ENCODE measurements at regions not wholly inside any gene's neighbourhood (a gene's known extent, or its start where the extent isn't known, plus 50 kb on each side); places are given as distances from the start of the nearest gene placed in this dataset.

DNA sequence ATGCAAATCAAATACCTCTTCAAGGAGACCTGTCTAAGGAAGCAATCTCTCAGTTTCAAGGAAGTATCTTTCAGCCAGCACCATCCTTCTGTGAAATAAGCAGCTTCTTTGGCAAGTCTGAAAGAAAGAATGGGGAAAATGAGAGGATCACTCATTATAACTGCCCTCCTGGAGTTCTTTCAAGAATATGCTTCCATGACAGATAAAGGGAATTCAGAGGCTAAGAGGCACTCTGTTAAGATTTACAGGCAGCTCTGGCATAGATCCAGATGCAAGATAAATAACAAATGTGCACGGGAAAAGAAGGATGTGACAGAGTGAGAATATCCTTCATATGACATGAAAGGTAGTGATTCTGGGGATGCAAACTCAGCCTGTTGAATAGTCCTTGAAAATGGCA is 348.2 kb upstream of the CCNG1 start:
- Histone ChIP-seq H3K36me3 (ENCODE audit: insufficient read depth, low read length) (no peaks in the 10 kb centered on the region), H4K20me1 (ENCODE audit: insufficient read depth, low read length) (no peaks in the 10 kb centered on the region), H3K79me2 (ENCODE audit: insufficient read depth, low read length) (no peaks in the 10 kb centered on the region), H3K27me3 (ENCODE audit: insufficient read depth, low read length, poor library complexity) (no peaks in the 10 kb centered on the region), H3K4me1 (ENCODE audit: insufficient read depth, low read length) (no peaks in the 10 kb centered on the region), H3K4me2 (ENCODE audit: insufficient read depth, low read length) (no peak overlapping the region), H3K9me3 (ENCODE audit: insufficient read depth, low read length, severe bottlenecking) (no peaks in the 10 kb centered on the region), H3K9ac (ENCODE audit: low read depth, low read length) (no peak overlapping the region), H3K4me3 (ENCODE audit: low read depth in 1 of 2, low read length in 2 of 2) (no peak overlapping the region), H2AFZ (ENCODE audit: low read depth, low read length) (no peak overlapping the region), H3K27ac (ENCODE audit: low read length) (no peak overlapping the region)
- ATAC-seq (ENCODE audit: insufficient read depth, low read depth) (no peak), DNase-seq (no peak)
- no peak for TF ChIP-seq EZH2 (IDR thresholded peaks at IDR 0.05; ENCODE audit: borderline replicate concordance, low read depth, low read length, severe bottlenecking)

DNA sequence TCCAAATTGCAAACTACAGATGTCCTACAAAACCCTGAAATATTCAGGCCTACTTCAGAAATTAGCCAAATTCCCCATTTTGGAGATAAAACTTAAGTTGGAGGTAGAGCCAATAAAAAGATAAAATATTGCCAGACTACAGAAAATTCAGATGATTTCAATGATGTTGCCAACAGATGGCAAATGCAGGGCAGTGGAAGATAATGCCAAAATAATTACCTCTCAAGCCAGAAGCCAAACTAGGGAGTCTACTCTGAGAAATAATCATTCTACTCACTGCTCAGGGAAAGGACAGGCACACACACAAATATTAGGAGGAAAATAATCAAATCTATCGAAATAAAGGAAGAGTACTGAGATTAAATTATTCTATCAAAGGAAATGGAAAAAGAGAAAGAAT is 347.5 kb upstream of the CCNG1 start:
- H3K27ac ChIP-seq (ENCODE audit: low read length) = no peak overlapping the region
- H3K4me1 ChIP-seq (ENCODE audit: insufficient read depth, low read length) = no peaks in the 10 kb centered on the region
- H3K36me3 ChIP-seq (ENCODE audit: insufficient read depth, low read length) = no peaks in the 10 kb centered on the region
- no peak overlapping the region for H3K4me2 ChIP-seq (ENCODE audit: insufficient read depth, low read length)
- no peaks in the 10 kb centered on the region for H3K27me3 ChIP-seq (ENCODE audit: insufficient read depth, low read length, poor library complexity)
- no peak for TF ChIP-seq EZH2 (IDR thresholded peaks at IDR 0.05; ENCODE audit: borderline replicate concordance, low read depth, low read length, severe bottlenecking)
- TF ChIP-seq, protein P1, sequence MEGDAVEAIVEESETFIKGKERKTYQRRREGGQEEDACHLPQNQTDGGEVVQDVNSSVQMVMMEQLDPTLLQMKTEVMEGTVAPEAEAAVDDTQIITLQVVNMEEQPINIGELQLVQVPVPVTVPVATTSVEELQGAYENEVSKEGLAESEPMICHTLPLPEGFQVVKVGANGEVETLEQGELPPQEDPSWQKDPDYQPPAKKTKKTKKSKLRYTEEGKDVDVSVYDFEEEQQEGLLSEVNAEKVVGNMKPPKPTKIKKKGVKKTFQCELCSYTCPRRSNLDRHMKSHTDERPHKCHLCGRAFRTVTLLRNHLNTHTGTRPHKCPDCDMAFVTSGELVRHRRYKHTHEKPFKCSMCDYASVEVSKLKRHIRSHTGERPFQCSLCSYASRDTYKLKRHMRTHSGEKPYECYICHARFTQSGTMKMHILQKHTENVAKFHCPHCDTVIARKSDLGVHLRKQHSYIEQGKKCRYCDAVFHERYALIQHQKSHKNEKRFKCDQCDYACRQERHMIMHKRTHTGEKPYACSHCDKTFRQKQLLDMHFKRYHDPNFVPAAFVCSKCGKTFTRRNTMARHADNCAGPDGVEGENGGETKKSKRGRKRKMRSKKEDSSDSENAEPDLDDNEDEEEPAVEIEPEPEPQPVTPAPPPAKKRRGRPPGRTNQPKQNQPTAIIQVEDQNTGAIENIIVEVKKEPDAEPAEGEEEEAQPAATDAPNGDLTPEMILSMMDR (IDR thresholded peaks at IDR 0.05; ENCODE audit: borderline replicate concordance, extremely low read depth, low read length, poor library complexity, severe bottlenecking) = no peak
- H3K79me2 ChIP-seq (ENCODE audit: insufficient read depth, low read length) = no peaks in the 10 kb centered on the region
- no peak for DNase-seq
- no peak overlapping the region for H3K9ac ChIP-seq (ENCODE audit: low read depth, low read length)
- no peak overlapping the region for H3K4me3 ChIP-seq (ENCODE audit: low read depth in 1 of 2, low read length in 2 of 2)
- no peak overlapping the region for H2AFZ ChIP-seq (ENCODE audit: low read depth, low read length)
- no peaks in the 10 kb centered on the region for H4K20me1 ChIP-seq (ENCODE audit: insufficient read depth, low read length)
- no peaks in the 10 kb centered on the region for H3K9me3 ChIP-seq (ENCODE audit: insufficient read depth, low read length, severe bottlenecking)
- ATAC-seq (ENCODE audit: insufficient read depth, low read depth) = no peak

GRCh38 chr5:163094492-163095180 is 342.8 kb upstream of the CCNG1 start:
- H3K79me2 ChIP-seq (ENCODE audit: insufficient read depth, low read length) = no peaks in the 10 kb centered on the region
- H3K27ac ChIP-seq (ENCODE audit: low read length) = no peak overlapping the region
- no peak overlapping the region for H2AFZ ChIP-seq (ENCODE audit: low read depth, low read length)
- no peaks in the 10 kb centered on the region for H3K36me3 ChIP-seq (ENCODE audit: insufficient read depth, low read length)
- H3K4me1 ChIP-seq (ENCODE audit: insufficient read depth, low read length) = no peaks in the 10 kb centered on the region
- H3K9ac ChIP-seq (ENCODE audit: low read depth, low read length) = no peak overlapping the region
- no peaks in the 10 kb centered on the region for H3K9me3 ChIP-seq (ENCODE audit: insufficient read depth, low read length, severe bottlenecking)
- DNase-seq (no peak), ATAC-seq (ENCODE audit: insufficient read depth, low read depth) (0 out of 3 replicates have a peak, but pooled peaks have one; percentile 31)
- H4K20me1 ChIP-seq (ENCODE audit: insufficient read depth, low read length) = no peaks in the 10 kb centered on the region
- H3K4me2 ChIP-seq (ENCODE audit: insufficient read depth, low read length) = no peak overlapping the region
- H3K27me3 ChIP-seq (ENCODE audit: insufficient read depth, low read length, poor library complexity) = no peaks in the 10 kb centered on the region
- H3K4me3 ChIP-seq (ENCODE audit: low read depth in 1 of 2, low read length in 2 of 2) = no peak overlapping the region
- no peak for TF ChIP-seq EZH2 (IDR thresholded peaks at IDR 0.05; ENCODE audit: borderline replicate concordance, low read depth, low read length, severe bottlenecking)
- TF ChIP-seq, protein P1 (IDR thresholded peaks at IDR 0.05; ENCODE audit: borderline replicate concordance, extremely low read depth, low read length, poor library complexity, severe bottlenecking) = no peak

DNA sequence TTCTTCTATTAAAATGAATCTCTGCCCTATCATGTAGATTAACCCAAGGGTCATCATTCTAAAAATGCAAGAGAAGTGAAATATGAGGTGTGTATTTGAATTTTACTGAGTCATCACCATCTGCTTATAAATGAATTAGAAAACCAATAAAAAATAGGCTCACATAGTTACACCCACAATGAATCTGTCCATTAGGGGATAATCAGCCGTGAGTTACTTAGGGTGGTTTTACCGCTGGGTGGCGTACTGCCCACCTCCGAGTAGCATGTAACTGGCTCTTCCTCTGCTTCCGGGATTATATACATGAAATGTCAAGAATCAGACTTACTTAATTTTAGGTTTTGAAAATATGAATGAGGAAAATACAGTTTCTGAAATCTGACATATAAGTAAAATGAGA is 332.9 kb upstream of the CCNG1 start:
- Histone ChIP-seq H3K4me2 (ENCODE audit: insufficient read depth, low read length) (no peak overlapping the region), H3K36me3 (ENCODE audit: insufficient read depth, low read length) (no peaks in the 10 kb centered on the region), H2AFZ (ENCODE audit: low read depth, low read length) (no peak overlapping the region), H4K20me1 (ENCODE audit: insufficient read depth, low read length) (no peaks in the 10 kb centered on the region), H3K9me3 (ENCODE audit: insufficient read depth, low read length, severe bottlenecking) (no peaks in the 10 kb centered on the region), H3K27ac (ENCODE audit: low read length) (no peak overlapping the region), H3K27me3 (ENCODE audit: insufficient read depth, low read length, poor library complexity) (no peaks in the 10 kb centered on the region), H3K79me2 (ENCODE audit: insufficient read depth, low read length) (no peaks in the 10 kb centered on the region), H3K4me3 (ENCODE audit: low read depth in 1 of 2, low read length in 2 of 2) (no peak overlapping the region), H3K4me1 (ENCODE audit: insufficient read depth, low read length) (peaks cover 7% of the 10 kb centered on the region; the same call in 1 of the 2 replicates), H3K9ac (ENCODE audit: low read depth, low read length) (no peak overlapping the region)
- no peak for ATAC-seq (ENCODE audit: insufficient read depth, low read depth)
- no peak for DNase-seq
- TF ChIP-seq, protein P1 (IDR thresholded peaks at IDR 0.05; ENCODE audit: borderline replicate concordance, extremely low read depth, low read length, poor library complexity, severe bottlenecking) = no peak
- no peak for TF ChIP-seq EZH2 (IDR thresholded peaks at IDR 0.05; ENCODE audit: borderline replicate concordance, low read depth, low read length, severe bottlenecking)

Measured in DND-41 (cell line).